HCT116 (cell line): ENCODE measurements at regions not wholly inside any gene's neighbourhood (a gene's known extent, or its start where the extent isn't known, plus 50 kb on each side); places are given as distances from the start of the nearest gene placed in this dataset.

ENCODE experiments used
- ATAC-seq: fragments of 200-7000 bp; cut with Tn5 transposase; 2 replicates; pipeline ENCODE4 v1.9.1; 2020; ENCODE audit warnings: mild to moderate bottlenecking, moderate library complexity
- BruUV-seq: library from RNA; stranded (reverse); fragments of 400-500 nt; replicated peaks from 2 replicates; lab custom pipeline; 2021; lab: Mats Ljungman, UMichigan
- CTCF ChIA-PET: fragments of 300-600 bp; sonication (Branson Sonifier 250); formaldehyde crosslinking; loops from one replicate; lab custom pipeline; 2021; ENCODE audit warnings: antibody characterized with exemption; lab: Charles Lee
- POLR2A ChIA-PET: fragments of 300-600, 350-600 bp; sonication (Branson Sonifier 250); formaldehyde crosslinking; loops from one replicate; lab custom pipeline; 2021; ENCODE audit warnings: antibody characterized with exemption; lab: Charles Lee
- RAD21 ChIA-PET, 2 experiments: fragments of 300-600 bp; sonication (Branson Sonifier 250); formaldehyde crosslinking; loops; one replicate each; lab custom pipeline; 2023; ENCODE audit warnings: low total read pairs in 2 of 2; ENCODE audit not compliant: uncharacterized antibody in 2 of 2, unreplicated experiment in 2 of 2, low non-redundant PET in 1 of 2; lab: Charles Lee
- DNase-seq: peaks from one replicate; pipeline ENCODE4 v3.0.0-alpha.2; 2010; ENCODE audit warnings: low read depth, low spot score
- H2AFZ ChIP-seq: fragments of 200-600 bp; shearing (Covaris generic), sonication (generic); 2 replicates; pipeline ENCODE4 v1.6.1; 2017; ENCODE audit warnings: low read depth, mixed run types, mixed read lengths, antibody characterized with exemption, low read length; ENCODE audit not compliant: poor library complexity, severe bottlenecking
- H3K27ac ChIP-seq: 2 replicates; pipeline ENCODE4 v1.5.1; 2012; ENCODE audit warnings: low read depth, low read length
- H3K27me3 ChIP-seq: fragments of 200-600 bp; sonication (generic); 2 replicates; pipeline ENCODE4 v1.6.1; 2016; ENCODE audit warnings: mixed run types, low read length, mixed read lengths; ENCODE audit not compliant: insufficient read depth
- H3K36me3 ChIP-seq, 2 experiments: fragments of 200-500 bp in 1 of 2; fragments of 200-600 bp in 1 of 2; sonication (Bioruptor generic) in 1 of 2; sonication (generic) in 1 of 2; 2 replicates each; pipeline versions ENCODE4 v1.5.1 to v1.6.1; 2014 to 2016; ENCODE audit warnings: low read length in 2 of 2, inconsistent platforms in 1 of 2, mixed read lengths in 1 of 2, mixed run types in 1 of 2; ENCODE audit not compliant: insufficient read depth in 2 of 2, control insufficient read depth in 1 of 2
- H3K4me1 ChIP-seq, 2 experiments: fragments of 200-600 bp in 1 of 2; sonication (generic) in 1 of 2; 2 replicates each; pipeline versions ENCODE4 v1.5.1 to v1.6.1; 2012 to 2017; ENCODE audit warnings: low read length in 2 of 2, inconsistent platforms in 1 of 2, mild to moderate bottlenecking in 1 of 2, mixed read lengths in 1 of 2, mixed run types in 1 of 2, moderate library complexity in 1 of 2; ENCODE audit not compliant: insufficient read depth in 2 of 2, control insufficient read depth in 1 of 2
- H3K4me2 ChIP-seq: fragments of 200-600 bp; sonication (generic); 2 replicates; pipeline ENCODE4 v1.6.1; 2017; ENCODE audit warnings: mixed run types, low read length, mixed read lengths
- H3K4me3 ChIP-seq, 2 experiments: fragments of 200-600 bp in 1 of 2; sonication (generic) in 1 of 2; replicated peaks in 1 of 2; 2 replicates each; pipeline ENCODE4 v1.5.1; 2011 to 2016; ENCODE audit warnings: low read length in 2 of 2, control low read depth in 1 of 2, low read depth in 1 of 2, mild to moderate bottlenecking in 1 of 2, mixed read lengths in 1 of 2, mixed run types in 1 of 2
- H3K79me2 ChIP-seq: fragments of 200-600 bp; sonication (generic); 2 replicates; pipeline ENCODE4 v1.6.1; 2017; ENCODE audit warnings: mild to moderate bottlenecking, mixed run types, low read length, moderate library complexity, mixed read lengths; ENCODE audit not compliant: insufficient read depth
- H3K9ac ChIP-seq: fragments of 200-600 bp; sonication (generic); 2 replicates; pipeline ENCODE4 v1.6.1; 2016; ENCODE audit warnings: low read length, mixed read lengths
- H3K9me2 ChIP-seq: fragments of 200-600 bp; sonication (generic), shearing (Covaris generic); 2 replicates; pipeline ENCODE4 v1.6.1; 2017; ENCODE audit warnings: mixed run types, mild to moderate bottlenecking, moderate library complexity; ENCODE audit not compliant: insufficient read depth
- H3K9me3 ChIP-seq, 2 experiments: fragments of 200-500 bp in 1 of 2; fragments of 200-600 bp in 1 of 2; sonication (Bioruptor generic) in 1 of 2; sonication (generic) in 1 of 2; 2 replicates each; pipeline ENCODE4 v1.6.1; 2014 to 2017; ENCODE audit warnings: low read length in 2 of 2, mixed read lengths in 2 of 2, inconsistent platforms in 1 of 2, low read depth in 1 of 2, mild to moderate bottlenecking in 1 of 2, mixed run types in 1 of 2, moderate library complexity in 1 of 2; ENCODE audit not compliant: control insufficient read depth in 1 of 2, insufficient read depth in 1 of 2
- H4K20me1 ChIP-seq: fragments of 200-600 bp; sonication (generic), shearing (Covaris generic); 2 replicates; pipeline ENCODE4 v1.6.1; 2017; ENCODE audit warnings: mixed run types, mild to moderate bottlenecking, moderate library complexity; ENCODE audit not compliant: insufficient read depth
- ATF3 ChIP-seq: IDR thresholded peaks from 2 replicates; pipeline ENCODE4 v1.6.1; 2012
- CEBPB ChIP-seq: IDR thresholded peaks from 2 replicates; pipeline ENCODE4 v1.6.1; 2012; ENCODE audit warnings: low read depth
- EGR1 ChIP-seq: IDR thresholded peaks from 2 replicates; pipeline ENCODE4 v1.6.1; 2012; ENCODE audit warnings: low read depth
- ELF1 ChIP-seq: IDR thresholded peaks from 2 replicates; pipeline ENCODE4 v1.6.1; 2012; ENCODE audit warnings: low read depth, borderline replicate concordance
- EZH2phosphoT487 ChIP-seq: fragments of 200-600 bp; IDR thresholded peaks from 2 replicates; pipeline ENCODE4 v1.6.1; 2018; ENCODE audit warnings: antibody characterized with exemption, borderline replicate concordance
- FOSL1 ChIP-seq: IDR thresholded peaks from 2 replicates; pipeline ENCODE4 v1.6.1; 2012; ENCODE audit warnings: low read depth
- JUND ChIP-seq: IDR thresholded peaks from 2 replicates; pipeline ENCODE4 v1.6.1; 2012
- POLR2A ChIP-seq: IDR thresholded peaks from 2 replicates; pipeline ENCODE4 v1.7.0; 2011; ENCODE audit warnings: borderline replicate concordance; ENCODE audit not compliant: insufficient read depth, insufficient read length; ENCODE audit errors: extremely low read depth
- POLR2AphosphoS5 ChIP-seq: IDR thresholded peaks from 2 replicates; pipeline ENCODE4 v1.6.1; 2011; ENCODE audit warnings: mild to moderate bottlenecking, low read depth, low read length, moderate library complexity
- RAD21 ChIP-seq: IDR thresholded peaks from 2 replicates; pipeline ENCODE4 v1.6.1; 2012; ENCODE audit warnings: low read depth, mild to moderate bottlenecking
- REST ChIP-seq: IDR thresholded peaks from 2 replicates; pipeline ENCODE4 v1.6.1; 2012; ENCODE audit warnings: low read depth
- SIN3A ChIP-seq: IDR thresholded peaks from 2 replicates; pipeline ENCODE4 v1.6.1; 2012; ENCODE audit warnings: low read depth
- SP1 ChIP-seq: IDR thresholded peaks from 2 replicates; pipeline ENCODE4 v1.6.1; 2012; ENCODE audit warnings: low read depth
- SRF ChIP-seq: IDR thresholded peaks from 2 replicates; pipeline ENCODE4 v1.6.1; 2012; ENCODE audit warnings: low read depth
- TCF7L2 ChIP-seq: IDR thresholded peaks from 2 replicates; pipeline ENCODE4 v1.7.0; 2011; ENCODE audit warnings: borderline replicate concordance, inconsistent platforms; ENCODE audit not compliant: insufficient read depth, insufficient read length; ENCODE audit errors: extremely low read depth
- ZBTB33 ChIP-seq: IDR thresholded peaks from 2 replicates; pipeline ENCODE4 v1.6.1; 2011; ENCODE audit warnings: mild to moderate bottlenecking, low read length, moderate library complexity; ENCODE audit not compliant: insufficient replicate concordance; ENCODE audit errors: extremely low read depth
- ZNF274 ChIP-seq: fragments of 200-500 bp; sonication (Bioruptor generic); IDR thresholded peaks from 2 replicates; pipeline ENCODE4 v1.6.1; 2014; ENCODE audit warnings: mild to moderate bottlenecking, low read depth, low read length, inconsistent platforms
- intact Hi-C: fragments of 100-400 bp; cut with micrococcal nuclease; formaldehyde crosslinking; loops from 2 replicates; pipeline ENCODE4 v1.10.0; 2022

- intact Hi-C loops = no loop called here
- no peak overlapping the region for H3K4me3 ChIP-seq
- TF ChIP-seq SRF (no peak), JUND (no peak), ZNF274 (no peak), POLR2AphosphoS5 (no peak), EGR1 (no peak), RAD21 (no peak), SP1 (no peak), SIN3A (no peak), ELF1 (no peak), FOSL1 (no peak)
- no peaks in the 10 kb centered on the region for H3K9me3 ChIP-seq
- no peak for DNase-seq
- ChIA-PET POLR2A (no interaction called here), CTCF (no interaction called here), RAD21 (no interaction called here)
- H3K4me2 ChIP-seq = no peak overlapping the region
- H3K27ac ChIP-seq = no peak overlapping the region
- no peaks in the 10 kb centered on the region for H4K20me1 ChIP-seq
- ATAC-seq = no peak
- no peaks in the 10 kb centered on the region for H3K36me3 ChIP-seq
- H3K79me2 ChIP-seq = no peaks in the 10 kb centered on the region
- H3K9ac ChIP-seq = no peak overlapping the region
- H2AFZ ChIP-seq = no peak overlapping the region
- H3K4me1 ChIP-seq = no peaks in the 10 kb centered on the region
- no peaks in the 10 kb centered on the region for H3K9me2 ChIP-seq
- no TSS peak for BruUV-seq
- no peaks in the 10 kb centered on the region for H3K27me3 ChIP-seq
Observed at GRCh38 chr2:189249171-189249570, 69.6 kb upstream of the COL5A2 start.

- CTCF ChIA-PET = no interaction called here
- POLR2A ChIA-PET = no interaction called here
- intact Hi-C loops = no loop called here
- TF ChIP-seq ZBTB33 (no peak), POLR2AphosphoS5 (no peak), EGR1 (no peak), ZNF274 (no peak), SRF (no peak), JUND (no peak), CEBPB (no peak), SIN3A (no peak), FOSL1 (no peak), POLR2A (no peak), ATF3 (no peak), TCF7L2 (no peak), EZH2phosphoT487 (no peak), REST (no peak), RAD21 (no peak)
Observed at GRCh38 chr2:189249901-189250300, 70.3 kb upstream of the COL5A2 start.

More at GRCh38 chr2:189249901-189250300, 70.3 kb upstream of the COL5A2 start:
- Histone ChIP-seq H3K36me3 (no peaks in the 10 kb centered on the region), H3K4me2 (no peak overlapping the region), H3K4me3 (no peak overlapping the region), H3K79me2 (no peaks in the 10 kb centered on the region), H4K20me1 (no peaks in the 10 kb centered on the region), H3K9me3 (no peaks in the 10 kb centered on the region), H3K4me1 (no peaks in the 10 kb centered on the region), H3K9me2 (no peaks in the 10 kb centered on the region), H2AFZ (no peak overlapping the region), H3K9ac (no peak overlapping the region), H3K27me3 (no peaks in the 10 kb centered on the region), H3K27ac (no peak overlapping the region)
- DNase-seq = no peak
- BruUV-seq = no TSS peak
- RAD21 ChIA-PET = no interaction called here
- no peak for ATAC-seq
